Fibroblast of the aortic adventitia (primary cell): ENCODE measurements at regions not wholly inside any gene's neighbourhood (a gene's known extent, or its start where the extent isn't known, plus 50 kb on each side); places are given as distances from the start of the nearest gene placed in this dataset.

Experiments
- DNase-seq: peaks from one replicate; pipeline ENCODE4 v3.0.0-alpha.2; 2010; ENCODE audit warnings: low read depth
- H3K4me3 ChIP-seq: 2 replicates; pipeline ENCODE4 v1.5.1; 2011; ENCODE audit warnings: low read depth, mild to moderate bottlenecking, control low read depth, low read length, moderate library complexity
- TF ChIP-seq, protein P1 (sequence below): IDR thresholded peaks from 2 replicates; pipeline ENCODE4 v1.5.1; 2011; ENCODE audit warnings: mild to moderate bottlenecking, low read length, control low read depth, inconsistent platforms; ENCODE audit not compliant: insufficient read depth

- no peak for DNase-seq
- H3K4me3 ChIP-seq, result no peak overlapping the region
- TF ChIP-seq, protein P1, sequence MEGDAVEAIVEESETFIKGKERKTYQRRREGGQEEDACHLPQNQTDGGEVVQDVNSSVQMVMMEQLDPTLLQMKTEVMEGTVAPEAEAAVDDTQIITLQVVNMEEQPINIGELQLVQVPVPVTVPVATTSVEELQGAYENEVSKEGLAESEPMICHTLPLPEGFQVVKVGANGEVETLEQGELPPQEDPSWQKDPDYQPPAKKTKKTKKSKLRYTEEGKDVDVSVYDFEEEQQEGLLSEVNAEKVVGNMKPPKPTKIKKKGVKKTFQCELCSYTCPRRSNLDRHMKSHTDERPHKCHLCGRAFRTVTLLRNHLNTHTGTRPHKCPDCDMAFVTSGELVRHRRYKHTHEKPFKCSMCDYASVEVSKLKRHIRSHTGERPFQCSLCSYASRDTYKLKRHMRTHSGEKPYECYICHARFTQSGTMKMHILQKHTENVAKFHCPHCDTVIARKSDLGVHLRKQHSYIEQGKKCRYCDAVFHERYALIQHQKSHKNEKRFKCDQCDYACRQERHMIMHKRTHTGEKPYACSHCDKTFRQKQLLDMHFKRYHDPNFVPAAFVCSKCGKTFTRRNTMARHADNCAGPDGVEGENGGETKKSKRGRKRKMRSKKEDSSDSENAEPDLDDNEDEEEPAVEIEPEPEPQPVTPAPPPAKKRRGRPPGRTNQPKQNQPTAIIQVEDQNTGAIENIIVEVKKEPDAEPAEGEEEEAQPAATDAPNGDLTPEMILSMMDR, result no peak
Observed at GRCh38 chr3:137642831-137643230, 121.3 kb upstream of the SOX14 start.

GRCh38 chr3:137647179-137647578, 116.9 kb upstream of the SOX14 start:
- TF ChIP-seq, protein P1, result no peak
- H3K4me3 ChIP-seq, result no peak overlapping the region
- no peak for DNase-seq

DNA sequence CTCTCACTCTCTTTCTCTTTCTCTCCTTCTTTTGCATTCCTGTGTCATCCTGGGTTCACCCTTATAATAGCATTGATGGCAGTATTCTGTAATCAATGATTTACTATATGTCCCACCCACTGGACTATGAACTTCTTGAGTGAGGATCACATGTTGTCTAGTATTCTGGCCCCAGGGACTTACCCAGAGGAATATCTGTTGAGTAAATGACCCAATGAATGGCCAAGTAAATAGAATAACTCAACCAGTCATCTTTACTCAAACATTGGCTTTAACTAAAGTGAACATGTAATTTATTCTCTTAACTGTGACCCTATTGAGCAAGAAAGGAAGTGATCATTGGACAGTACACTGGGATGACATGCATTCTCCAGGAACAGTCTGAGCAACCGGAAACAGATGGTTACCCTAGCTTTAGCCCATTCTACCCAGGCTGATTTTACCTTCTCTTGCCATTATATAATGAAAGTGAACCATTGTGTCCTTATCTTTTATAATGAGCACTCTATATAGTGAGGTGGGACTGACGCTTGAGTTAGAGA, 94.5 kb upstream of the SOX14 start:
- no peak for DNase-seq
- no peak overlapping the region for H3K4me3 ChIP-seq
- TF ChIP-seq, protein P1, result no peak

GRCh38 chr3:137687181-137687879, 76.8 kb upstream of the SOX14 start:
- TF ChIP-seq, protein P1, result no peak
- no peak for DNase-seq
- H3K4me3 ChIP-seq, result no peak overlapping the region

DNA sequence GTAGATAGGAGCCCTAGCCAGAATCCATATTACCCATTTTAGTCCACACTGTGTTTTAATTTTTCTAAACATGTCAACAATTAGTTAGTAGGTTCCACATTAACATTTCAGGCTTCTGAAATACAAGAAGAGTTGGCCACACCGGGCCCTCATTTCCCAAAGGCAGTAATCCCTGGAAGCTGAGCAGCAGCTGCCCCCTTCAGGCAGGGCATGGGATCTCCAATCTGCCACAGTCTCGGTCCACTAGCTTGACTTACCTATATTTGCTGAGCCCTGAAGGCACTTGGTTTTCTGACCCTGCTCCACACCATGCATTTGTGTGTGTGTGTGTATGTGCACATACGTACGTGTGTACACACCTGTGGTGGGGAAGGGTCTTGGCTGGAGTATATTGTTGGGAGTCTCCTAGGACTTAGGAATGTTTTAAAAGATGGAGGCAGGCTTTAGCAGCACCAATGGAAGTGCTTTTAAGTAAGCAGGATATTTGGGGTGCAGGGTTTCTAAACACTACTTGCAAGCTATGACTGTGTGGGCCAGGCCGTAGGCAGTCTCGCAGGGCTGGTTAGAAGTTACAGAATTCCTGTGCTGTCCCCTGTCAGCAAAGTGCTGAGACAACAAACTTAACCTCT, 71.2 kb upstream of the SOX14 start:
- H3K4me3 ChIP-seq, result no peak overlapping the region
- TF ChIP-seq, protein P1, result no peak
- no peak for DNase-seq

DNA sequence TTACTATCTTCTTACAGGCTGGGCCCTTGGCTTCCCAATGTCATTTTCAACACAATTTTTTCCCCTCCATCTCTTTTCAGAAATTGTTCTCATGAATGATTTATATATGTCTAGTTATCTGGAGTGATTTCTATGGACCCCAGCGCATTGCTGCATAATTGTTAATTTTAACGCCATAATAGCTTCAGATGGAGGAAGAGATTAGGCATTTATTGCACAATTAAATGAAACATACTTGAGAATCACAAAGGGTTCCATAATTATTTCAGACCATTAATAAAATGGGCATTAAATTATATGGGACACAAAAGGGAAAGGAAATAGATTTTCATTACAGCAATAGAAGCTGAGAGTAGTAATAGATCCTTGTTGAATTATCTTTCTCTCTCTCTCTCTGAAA, 70.3 kb upstream of the SOX14 start:
- no peak overlapping the region for H3K4me3 ChIP-seq
- TF ChIP-seq, protein P1, result no peak
- no peak for DNase-seq
